GM18873 (cell line): ENCODE measurements at regions not wholly inside any gene's neighbourhood (a gene's known extent, or its start where the extent isn't known, plus 50 kb on each side); places are given as distances from the start of the nearest gene placed in this dataset.

ENCODE experiments used
- ATAC-seq: cut with Tn5 transposase; IDR thresholded peaks from one replicate; pipeline ENCODE4 v1.9.1; 2021; ENCODE audit warnings: mild to moderate bottlenecking, moderate library complexity, moderate number of reproducible peaks; ENCODE audit not compliant: unreplicated experiment, low FRiP score

GRCh38 chr3:110070161-110070916 lies 733.0 kb upstream of the DPPA4 start:
- ATAC-seq, result no peak

GRCh38 chr3:110074095-110074494 lies 736.7 kb upstream of the DPPA4 start:
- ATAC-seq, result no peak

- no peak for ATAC-seq
Observed at GRCh38 chr3:110077093-110077492, 739.7 kb upstream of the DPPA4 start.

GRCh38 chr3:110093411-110093810 lies 756.1 kb upstream of the DPPA4 start:
- no peak for ATAC-seq

GRCh38 chr3:110093812-110094401 lies 756.6 kb upstream of the DPPA4 start:
- ATAC-seq, result no peak

GRCh38 chr3:110099711-110100110 lies 762.4 kb upstream of the DPPA4 start:
- ATAC-seq, result no peak

- no peak for ATAC-seq
Observed at GRCh38 chr3:110101361-110101760, 764.0 kb upstream of the DPPA4 start.

- no peak for ATAC-seq
Observed at GRCh38 chr3:110106805-110107204, 769.5 kb upstream of the DPPA4 start.

- no peak for ATAC-seq
Observed at GRCh38 chr3:110123946-110124345, 786.6 kb upstream of the DPPA4 start.

GRCh38 chr3:110126065-110126464 lies 788.7 kb upstream of the DPPA4 start:
- no peak for ATAC-seq

GRCh38 chr3:110133971-110134370 lies 796.6 kb upstream of the DPPA4 start:
- no peak for ATAC-seq

GRCh38 chr3:110139048-110139447 lies 801.7 kb upstream of the DPPA4 start:
- no peak for ATAC-seq

GRCh38 chr3:110139821-110140220 lies 802.5 kb upstream of the DPPA4 start:
- no peak for ATAC-seq

GRCh38 chr3:110149763-110150162 lies 812.4 kb upstream of the DPPA4 start:
- no peak for ATAC-seq

- ATAC-seq, result no peak
Observed at GRCh38 chr3:110157221-110157620, 819.9 kb upstream of the DPPA4 start.

- ATAC-seq, result no peak
Observed at GRCh38 chr3:110164632-110165369, 827.5 kb upstream of the DPPA4 start.

- ATAC-seq, result no peak
Observed at GRCh38 chr3:110165370-110165743, 828.0 kb upstream of the DPPA4 start.

GRCh38 chr3:110165753-110166152 lies 828.4 kb upstream of the DPPA4 start:
- ATAC-seq, result no peak

- no peak for ATAC-seq
Observed at GRCh38 chr3:110166791-110167190, 829.4 kb upstream of the DPPA4 start.

- ATAC-seq, result no peak
Observed at GRCh38 chr3:110174908-110175307, 837.6 kb upstream of the DPPA4 start.

- no peak for ATAC-seq
Observed at GRCh38 chr3:110178965-110179364, 841.6 kb upstream of the DPPA4 start.

GRCh38 chr3:110180733-110181132 lies 843.4 kb upstream of the DPPA4 start:
- no peak for ATAC-seq
